ENCODE measurements at regions not wholly inside any gene's neighbourhood (a gene's known extent, or its start where the extent isn't known, plus 50 kb on each side); places are given as distances from the start of the nearest gene placed in this dataset.

GRCh38 chr10:108709927-108710722, 1213.2 kb downstream of the XPNPEP1 start:
- TF ChIP-seq CTCF (conservative IDR thresholded peaks at IDR 0.05 in 1 of 2, IDR thresholded peaks at IDR 0.05 in 1 of 2; ENCODE audit: extremely low read depth in 1 of 2, insufficient read depth in 1 of 2, low read depth in 1 of 2, low read length in 2 of 2) (no peak), EZH2 (IDR thresholded peaks at IDR 0.05; ENCODE audit: borderline replicate concordance, low read length) (no peak)
